GM12872 (cell line): ENCODE measurements at regions not wholly inside any gene's neighbourhood (a gene's known extent, or its start where the extent isn't known, plus 50 kb on each side); places are given as distances from the start of the nearest gene placed in this dataset.

ENCODE experiments used
- CTCF ChIP-seq: IDR thresholded peaks from 3 replicates; pipeline ENCODE4 v1.5.1; 2011; ENCODE audit warnings: low read depth, mild to moderate bottlenecking, low read length, moderate library complexity; ENCODE audit not compliant: insufficient read depth

DNA sequence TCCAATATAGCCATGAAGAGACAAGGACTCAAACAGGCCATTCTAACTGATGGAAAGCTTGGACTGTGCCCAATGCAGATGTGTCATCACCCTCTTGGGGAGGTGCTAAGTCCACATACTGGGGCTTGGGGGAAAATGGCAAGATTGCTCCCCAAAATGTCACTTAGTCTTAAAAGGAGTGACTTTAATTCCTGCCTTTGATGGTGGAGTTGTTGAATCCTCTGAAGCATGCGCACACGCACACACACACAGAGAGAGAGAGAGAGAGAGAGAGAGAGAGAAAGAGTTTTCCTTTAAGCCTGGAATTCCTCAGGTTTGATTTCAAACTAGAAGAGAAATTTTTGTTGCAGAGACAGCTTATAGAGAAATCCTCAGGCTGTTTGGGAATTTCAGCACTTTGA is 161.9 kb upstream of the GAS1 start:
- no peak for TF ChIP-seq CTCF

GRCh38 chr9:87109851-87110250 is 162.5 kb upstream of the GAS1 start:
- no peak for TF ChIP-seq CTCF

GRCh38 chr9:87111010-87111409 is 163.7 kb upstream of the GAS1 start:
- no peak for TF ChIP-seq CTCF

- no peak for TF ChIP-seq CTCF
Observed at GRCh38 chr9:87112656-87113055, 165.3 kb upstream of the GAS1 start.

DNA sequence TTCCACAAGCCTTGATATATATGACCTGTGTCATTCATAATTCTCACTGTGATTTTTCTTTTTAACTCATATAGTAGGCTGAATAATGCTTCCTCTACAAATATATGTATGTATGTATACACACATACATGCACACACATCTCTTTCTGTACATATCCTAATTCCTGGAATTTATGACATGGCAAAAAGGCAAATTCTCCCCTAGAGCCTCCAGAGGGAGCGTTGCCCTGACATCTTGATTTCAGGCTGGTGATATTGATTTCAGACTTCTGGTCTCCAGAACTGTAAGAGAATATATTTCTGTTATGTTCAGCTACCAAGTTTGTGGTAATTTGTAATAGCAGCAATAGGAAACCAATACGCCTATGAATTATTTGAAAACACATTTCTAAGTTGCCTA is 166.6 kb upstream of the GAS1 start:
- TF ChIP-seq CTCF: no peak

DNA sequence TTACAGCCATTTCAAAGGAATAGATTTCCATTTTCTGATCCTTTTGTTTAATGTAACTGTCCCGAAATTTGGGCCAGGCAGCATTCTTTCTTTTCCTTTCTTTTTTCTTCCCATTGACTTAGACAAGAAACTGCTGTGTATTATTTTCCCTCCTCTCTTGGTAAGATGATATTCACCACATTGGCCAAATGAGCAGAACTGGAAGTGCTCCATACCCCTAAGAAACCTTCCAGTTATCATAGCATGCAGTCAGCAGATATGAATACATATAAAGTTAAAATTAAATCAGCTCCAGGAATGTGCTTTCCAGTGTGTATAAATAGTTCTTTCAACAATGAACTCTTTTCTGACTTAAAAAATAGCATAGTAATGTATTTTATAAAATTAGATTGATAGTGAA is 168.5 kb upstream of the GAS1 start:
- TF ChIP-seq CTCF: no peak

DNA sequence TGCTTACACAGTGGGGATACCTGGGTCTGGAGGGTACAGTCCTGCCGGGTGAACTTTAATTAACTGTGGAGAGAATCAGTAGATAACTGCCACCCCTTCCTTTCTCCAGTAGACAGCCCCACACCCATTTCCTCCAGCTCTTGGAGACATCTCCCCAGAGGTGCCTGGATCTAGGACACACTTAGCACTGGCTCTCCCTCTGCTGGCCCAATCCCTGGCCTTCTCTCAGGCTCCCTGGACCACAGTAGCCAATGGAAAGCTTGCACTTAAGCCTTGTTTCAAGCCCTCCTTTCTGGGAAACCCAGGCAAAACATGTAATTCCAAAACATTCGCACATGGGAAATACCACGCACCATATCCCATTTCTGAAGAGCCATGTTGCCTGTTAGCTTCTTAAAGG is 169.2 kb upstream of the GAS1 start:
- TF ChIP-seq CTCF: no peak

- no peak for TF ChIP-seq CTCF
Observed at GRCh38 chr9:87118594-87118993, 171.3 kb upstream of the GAS1 start.
